GM18909 (cell line): ENCODE measurements at regions not wholly inside any gene's neighbourhood (a gene's known extent, or its start where the extent isn't known, plus 50 kb on each side); places are given as distances from the start of the nearest gene placed in this dataset.

Experiments
- ATAC-seq: cut with Tn5 transposase; IDR thresholded peaks from one replicate; pipeline ENCODE4 v1.9.1; 2021; ENCODE audit warnings: mild to moderate bottlenecking; ENCODE audit not compliant: unreplicated experiment, poor library complexity

GRCh38 chr1:80656641-80657040 lies 1144.1 kb upstream of the ADGRL2 start:
- peak; percentile 65 for ATAC-seq

GRCh38 chr1:80656014-80656636 lies 1144.6 kb upstream of the ADGRL2 start:
- peak; percentile 83 for ATAC-seq

DNA sequence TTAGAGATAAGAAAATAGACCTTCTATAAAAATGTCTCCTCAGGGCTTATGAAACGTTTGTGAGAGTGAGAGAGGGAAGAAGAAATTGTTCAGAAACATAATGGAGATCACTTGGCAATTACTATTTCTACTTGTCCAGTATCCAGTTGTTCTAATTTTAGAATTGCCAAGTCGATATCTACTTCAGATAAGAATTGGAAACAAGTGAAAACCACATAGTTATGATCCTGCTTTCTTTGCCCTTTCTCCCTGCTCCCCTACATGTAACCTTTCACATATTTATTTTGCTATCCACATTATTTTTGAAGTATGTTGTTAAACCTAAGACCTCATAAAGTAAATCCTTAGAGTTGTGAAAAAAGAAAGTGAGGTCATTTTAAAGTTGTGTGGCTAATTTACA lies 1154.7 kb upstream of the ADGRL2 start:
- ATAC-seq = no peak

DNA sequence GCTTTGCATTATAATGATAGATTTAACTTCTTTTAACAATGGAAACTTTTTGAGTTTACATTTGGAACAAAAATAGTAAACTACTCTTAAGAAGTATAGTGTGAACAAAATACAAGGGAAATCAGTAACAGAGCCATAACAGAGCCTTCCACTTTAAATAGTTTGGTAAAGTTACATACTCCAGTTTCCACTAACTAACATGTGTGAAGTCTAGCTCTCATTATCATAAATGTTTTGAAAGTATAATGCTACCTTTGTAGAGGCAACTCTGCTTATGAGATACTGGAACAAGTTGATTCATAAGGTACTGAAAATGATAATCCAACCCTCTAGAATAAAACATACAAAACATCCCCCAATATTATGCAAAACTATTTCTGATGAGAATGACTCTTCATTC lies 1155.1 kb upstream of the ADGRL2 start:
- peak; percentile 45 for ATAC-seq

DNA sequence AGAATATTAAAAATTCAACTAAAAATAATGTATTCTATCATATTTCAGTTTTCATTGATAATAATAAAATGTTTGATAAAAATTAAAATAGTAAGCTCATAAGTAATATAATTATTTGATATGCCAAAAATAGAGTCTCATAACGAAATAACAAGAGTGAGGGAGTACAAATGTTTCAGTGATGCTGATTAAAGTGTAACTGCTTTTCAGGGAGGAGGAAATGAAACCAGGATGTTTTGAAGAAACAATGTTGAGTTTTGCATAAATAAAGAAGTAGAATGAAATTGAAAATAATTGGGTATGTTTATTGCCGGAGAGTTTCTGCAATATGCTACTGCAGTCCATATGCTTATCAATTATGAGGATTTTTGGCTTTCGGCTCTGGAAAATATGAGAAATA lies 1159.8 kb upstream of the ADGRL2 start:
- ATAC-seq = peak; percentile 48

DNA sequence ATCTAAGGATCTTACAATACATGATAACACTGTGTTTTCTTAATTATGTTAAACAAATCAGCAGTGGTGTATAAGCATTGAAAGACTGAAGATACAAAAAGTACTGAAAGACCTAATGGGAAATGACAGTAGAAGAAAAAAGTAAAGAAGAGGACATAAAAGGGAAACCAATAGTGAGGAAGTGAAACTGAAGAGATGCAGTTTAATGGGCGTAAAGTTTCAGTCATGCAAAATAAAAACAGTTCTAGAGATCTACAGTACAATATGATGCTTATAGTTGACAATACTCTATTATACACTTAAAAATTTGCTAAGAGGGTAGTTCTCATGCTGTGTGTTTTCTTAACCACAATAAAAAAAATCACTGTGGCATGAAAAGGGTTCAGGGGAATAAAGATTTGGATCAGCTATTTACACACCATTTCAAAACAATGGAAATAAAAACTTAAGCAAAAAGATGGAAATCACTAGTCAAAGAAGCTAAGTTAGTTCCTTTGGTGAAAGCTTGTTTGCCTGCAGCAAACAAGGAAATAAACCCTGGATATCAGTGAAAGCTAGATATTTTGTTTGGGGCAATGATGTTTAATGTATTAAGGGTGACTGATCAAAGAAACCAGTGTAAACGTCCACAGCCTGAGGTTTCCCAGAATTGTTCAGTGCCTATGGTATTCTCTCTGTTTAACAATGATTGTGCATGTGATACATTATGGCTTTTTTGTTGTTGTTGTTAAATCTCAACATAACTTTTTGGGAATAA lies 1160.8 kb upstream of the ADGRL2 start:
- ATAC-seq = peak; percentile 96

- no peak for ATAC-seq
These were observed 1166.6 kb upstream of the ADGRL2 start for GRCh38 chr1:80633947-80634706.

GRCh38 chr1:80632284-80632683 lies 1168.5 kb upstream of the ADGRL2 start:
- ATAC-seq = no peak

DNA sequence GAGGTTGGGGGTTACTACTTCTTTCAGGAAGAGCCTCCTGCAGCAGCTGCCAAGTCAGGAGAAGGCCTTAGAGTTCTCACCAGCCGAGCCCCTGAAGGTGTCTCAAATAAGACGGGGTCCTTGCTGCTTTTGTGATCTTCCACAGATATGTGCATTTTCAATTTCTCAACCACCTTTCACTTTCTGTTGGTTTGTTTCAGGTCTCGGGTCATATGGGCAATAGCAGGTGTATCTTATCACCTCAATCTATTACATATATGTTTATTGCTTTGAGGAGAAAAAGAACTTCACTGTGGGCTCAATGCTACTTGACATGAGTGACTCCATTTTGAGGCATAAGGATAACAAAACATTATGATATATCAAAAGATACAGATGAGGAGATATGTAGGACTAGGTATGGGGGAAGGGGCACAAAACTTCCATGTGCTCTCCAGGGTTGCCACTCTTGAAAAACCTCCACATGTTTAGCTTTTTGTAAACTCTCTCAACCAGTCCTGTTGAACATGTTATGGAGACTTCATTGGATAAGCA lies 1171.4 kb upstream of the ADGRL2 start:
- peak; percentile 86 for ATAC-seq

DNA sequence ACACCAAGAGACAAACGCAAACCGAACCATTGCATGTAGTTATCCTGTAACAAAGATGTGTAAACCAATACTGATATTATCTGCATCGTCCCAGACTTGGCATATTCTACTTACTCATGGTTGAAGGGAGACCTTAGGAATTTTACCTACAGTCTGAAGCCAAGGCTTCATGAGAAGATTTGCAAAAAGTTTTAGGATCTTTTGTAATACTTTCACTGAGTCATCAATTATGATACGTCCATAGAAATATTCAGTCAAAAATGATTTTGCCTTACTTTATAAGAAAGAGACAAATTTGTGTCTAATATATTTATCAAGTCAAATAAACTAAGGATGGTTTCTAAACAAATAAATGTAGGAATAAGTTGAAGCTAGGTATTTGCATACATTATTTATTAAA lies 1176.1 kb upstream of the ADGRL2 start:
- no peak for ATAC-seq

- ATAC-seq = no peak
These were observed 1193.7 kb upstream of the ADGRL2 start for GRCh38 chr1:80607064-80607463.

DNA sequence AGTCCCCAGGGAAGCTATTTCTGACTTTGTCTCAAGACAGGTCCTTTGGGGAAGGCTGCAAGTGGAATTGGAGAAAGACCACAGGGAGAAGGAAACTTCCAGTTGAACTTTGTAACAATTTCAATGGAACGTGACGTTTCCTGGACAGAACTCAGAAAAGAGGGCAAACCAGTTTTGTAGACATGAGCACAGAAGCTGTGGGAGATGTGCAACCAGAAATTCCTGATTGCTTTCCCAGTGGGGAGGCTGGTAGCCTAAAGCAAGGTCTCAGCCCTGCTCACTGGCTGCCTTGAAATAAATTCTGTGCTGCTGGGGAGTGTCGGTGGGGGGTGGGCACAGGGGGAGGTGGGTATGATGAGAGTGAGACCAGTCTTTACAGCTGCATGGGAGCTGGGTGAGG lies 1206.7 kb upstream of the ADGRL2 start:
- no peak for ATAC-seq

- ATAC-seq = no peak
These were observed 1207.5 kb upstream of the ADGRL2 start for GRCh38 chr1:80593197-80593596.

DNA sequence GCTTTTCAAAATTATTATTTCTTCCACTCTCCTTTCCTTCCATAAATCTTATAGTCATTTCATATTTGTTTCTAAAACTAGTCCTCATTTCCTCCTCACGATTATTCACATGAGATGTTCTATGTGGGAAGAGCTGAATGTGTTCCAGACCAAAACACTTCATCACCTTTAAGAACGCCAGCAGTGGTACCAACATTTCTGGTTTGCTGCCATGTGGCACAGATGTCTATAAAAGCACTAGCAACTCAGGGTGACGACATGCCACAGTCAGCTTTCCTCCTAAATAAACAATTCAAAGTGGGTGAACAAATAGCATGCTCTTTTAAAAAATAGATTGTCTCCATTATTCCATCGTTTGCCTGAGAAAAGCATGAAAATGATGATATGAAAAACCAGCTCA lies 1217.8 kb upstream of the ADGRL2 start:
- no peak for ATAC-seq

GRCh38 chr1:80579055-80579454 lies 1221.7 kb upstream of the ADGRL2 start:
- no peak for ATAC-seq

DNA sequence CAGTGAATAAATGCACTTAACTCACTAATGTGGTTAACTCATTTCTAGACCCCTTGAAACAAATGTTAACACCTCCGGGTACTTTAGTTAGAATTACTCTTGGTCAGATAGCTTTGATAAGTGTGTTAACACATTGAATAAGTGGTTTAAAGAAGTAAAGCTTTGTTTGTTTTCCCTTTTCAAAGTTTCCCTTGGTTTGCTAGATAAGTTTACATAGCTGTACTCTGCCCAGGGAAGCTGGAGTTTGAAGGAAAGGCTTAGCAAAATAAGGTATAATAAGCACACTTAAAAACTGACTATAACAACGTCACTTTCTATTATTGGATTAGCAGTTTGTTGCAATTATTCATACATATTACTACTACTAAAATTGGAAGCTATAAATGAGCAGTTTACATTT lies 1233.9 kb upstream of the ADGRL2 start:
- no peak for ATAC-seq

- ATAC-seq = no peak
These were observed 1234.6 kb upstream of the ADGRL2 start for GRCh38 chr1:80566123-80566522.

DNA sequence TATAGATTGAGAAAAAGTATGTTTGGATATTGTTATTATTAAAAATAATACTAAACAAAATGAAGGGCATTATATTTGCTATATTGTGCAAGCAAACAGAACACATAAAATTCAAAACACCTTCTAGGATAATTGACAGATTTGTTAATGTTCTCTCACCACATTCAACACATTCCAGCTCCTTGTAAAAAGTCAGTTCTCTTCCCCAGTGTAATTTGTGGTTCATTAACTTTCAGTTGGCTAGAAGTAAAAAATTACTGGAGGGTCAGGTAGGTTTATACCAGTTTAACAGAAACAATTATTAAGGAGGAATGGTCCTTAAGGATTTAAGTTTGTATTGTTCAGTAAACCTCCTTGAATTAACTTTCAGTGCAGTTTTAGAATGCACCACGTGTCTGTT lies 1235.3 kb upstream of the ADGRL2 start:
- no peak for ATAC-seq

- no peak for ATAC-seq
These were observed 1258.5 kb upstream of the ADGRL2 start for GRCh38 chr1:80542231-80542630.

DNA sequence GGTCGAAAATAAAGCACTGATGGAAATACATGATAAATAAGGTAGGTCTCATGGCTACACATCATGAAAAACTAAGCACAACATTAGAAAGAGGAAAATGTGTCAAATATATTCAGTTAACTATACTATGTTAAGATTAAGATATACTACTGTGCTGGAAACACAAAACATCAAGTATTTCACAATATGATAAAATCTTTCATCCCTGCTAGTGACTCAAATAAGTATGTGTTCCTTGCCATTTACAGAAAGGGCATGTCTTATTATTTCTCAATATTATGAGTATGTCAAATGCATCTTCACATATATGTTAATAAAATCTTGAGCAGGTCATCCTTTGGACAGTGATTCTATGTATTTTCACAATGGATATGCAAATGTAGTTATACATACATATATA lies 1260.1 kb upstream of the ADGRL2 start:
- no peak for ATAC-seq

GRCh38 chr1:80540149-80540548 lies 1260.6 kb upstream of the ADGRL2 start:
- no peak for ATAC-seq
